ENCODE measurements at regions not wholly inside any gene's neighbourhood (a gene's known extent, or its start where the extent isn't known, plus 50 kb on each side); places are given as distances from the start of the nearest gene placed in this dataset.

- no peak for TF ChIP-seq SRF (IDR thresholded peaks at IDR 0.05; ENCODE audit: low read depth in 2 of 2, low read length in 2 of 2)
- TF ChIP-seq SP1 (IDR thresholded peaks at IDR 0.05; ENCODE audit: low read depth, low read length), result no peak
- TF ChIP-seq POLR2AphosphoS5 (IDR thresholded peaks at IDR 0.05; ENCODE audit: low read length), result no peak
- no peak for TF ChIP-seq CTCF (IDR thresholded peaks at IDR 0.05 in 2 of 3, conservative IDR thresholded peaks at IDR 0.05 in 1 of 3; ENCODE audit: control insufficient read depth in 2 of 3, extremely low read depth in 1 of 3, insufficient read depth in 1 of 3, low read depth in 3 of 3, low read length in 3 of 3)
- no peak for TF ChIP-seq SUZ12 (IDR thresholded peaks at IDR 0.05; ENCODE audit: unreplicated experiment)
- no peak for TF ChIP-seq MXI1 (IDR thresholded peaks at IDR 0.05; ENCODE audit: low read depth, low read length)
- no peak for TF ChIP-seq TBL1XR1 (IDR thresholded peaks at IDR 0.05; ENCODE audit: low read depth, low read length)
- no peak for TF ChIP-seq MAX (IDR thresholded peaks at IDR 0.05; ENCODE audit: low read depth, low read length)
- no peak for TF ChIP-seq CREB1 (IDR thresholded peaks at IDR 0.05; ENCODE audit: low read depth)
- TF ChIP-seq POLR2A (IDR thresholded peaks at IDR 0.05; ENCODE audit: low read depth, low read length), result no peak
- TF ChIP-seq BHLHE40 (IDR thresholded peaks at IDR 0.05; ENCODE audit: borderline replicate concordance in 1 of 2, low read depth in 2 of 2, low read length in 1 of 2), result no peak
- TF ChIP-seq LARP7 (IDR thresholded peaks at IDR 0.05), result no peak
- TF ChIP-seq CHD1 (IDR thresholded peaks at IDR 0.05; ENCODE audit: low read depth, low read length), result no peak
- TF ChIP-seq EP300 (IDR thresholded peaks at IDR 0.05; ENCODE audit: borderline replicate concordance in 1 of 2, control insufficient read depth in 1 of 2, low read depth in 2 of 2, low read length in 2 of 2), result no peak
Observed at GRCh38 chr13:63605403-63605802, 2189.8 kb upstream of the PCDH20 start.
